ENCODE measurements at regions not wholly inside any gene's neighbourhood (a gene's known extent, or its start where the extent isn't known, plus 50 kb on each side); places are given as distances from the start of the nearest gene placed in this dataset.

DNA sequence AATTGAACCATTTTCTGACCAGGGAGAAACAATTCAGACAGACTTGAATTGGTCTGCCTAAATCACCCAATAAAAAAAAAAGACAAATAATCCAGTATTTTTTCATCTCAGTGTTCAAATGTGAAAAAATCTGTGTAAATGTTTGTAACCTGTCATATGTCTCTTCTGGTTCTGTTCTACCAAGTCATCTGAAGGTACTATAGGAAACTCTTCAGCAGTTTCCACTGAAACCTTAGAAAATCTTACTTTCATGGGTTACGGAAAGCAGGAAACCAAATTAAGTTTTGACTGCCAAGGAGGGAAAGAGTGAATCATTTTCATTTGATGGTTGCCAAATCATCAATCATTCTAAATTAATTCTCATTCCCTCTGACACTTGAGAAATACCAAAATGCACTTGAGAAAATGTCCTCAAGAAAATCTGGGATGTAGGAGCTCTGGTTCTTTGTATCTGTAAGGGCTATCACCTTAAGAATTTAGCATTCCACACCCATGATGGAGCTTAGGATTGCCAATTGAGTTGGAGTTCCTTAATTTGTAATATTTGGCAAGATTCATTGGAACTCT lies 278.2 kb upstream of the KCNH8 start:
- TF ChIP-seq POLR2A (IDR thresholded peaks at IDR 0.05), result no peak
- TF ChIP-seq, protein P1, sequence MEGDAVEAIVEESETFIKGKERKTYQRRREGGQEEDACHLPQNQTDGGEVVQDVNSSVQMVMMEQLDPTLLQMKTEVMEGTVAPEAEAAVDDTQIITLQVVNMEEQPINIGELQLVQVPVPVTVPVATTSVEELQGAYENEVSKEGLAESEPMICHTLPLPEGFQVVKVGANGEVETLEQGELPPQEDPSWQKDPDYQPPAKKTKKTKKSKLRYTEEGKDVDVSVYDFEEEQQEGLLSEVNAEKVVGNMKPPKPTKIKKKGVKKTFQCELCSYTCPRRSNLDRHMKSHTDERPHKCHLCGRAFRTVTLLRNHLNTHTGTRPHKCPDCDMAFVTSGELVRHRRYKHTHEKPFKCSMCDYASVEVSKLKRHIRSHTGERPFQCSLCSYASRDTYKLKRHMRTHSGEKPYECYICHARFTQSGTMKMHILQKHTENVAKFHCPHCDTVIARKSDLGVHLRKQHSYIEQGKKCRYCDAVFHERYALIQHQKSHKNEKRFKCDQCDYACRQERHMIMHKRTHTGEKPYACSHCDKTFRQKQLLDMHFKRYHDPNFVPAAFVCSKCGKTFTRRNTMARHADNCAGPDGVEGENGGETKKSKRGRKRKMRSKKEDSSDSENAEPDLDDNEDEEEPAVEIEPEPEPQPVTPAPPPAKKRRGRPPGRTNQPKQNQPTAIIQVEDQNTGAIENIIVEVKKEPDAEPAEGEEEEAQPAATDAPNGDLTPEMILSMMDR (IDR thresholded peaks at IDR 0.05), result no peak

Data from esophagus squamous epithelium (tissue), 4 donors.